Skeletal muscle cell (primary cell): ENCODE measurements at regions not wholly inside any gene's neighbourhood (a gene's known extent, or its start where the extent isn't known, plus 50 kb on each side); places are given as distances from the start of the nearest gene placed in this dataset.
"Not testable (repeated sequence)": the region's sequence is repeated elsewhere in the genome, so short reads cannot be mapped to it uniquely, and the experiment has no call there.

Experiments used
- DNase-seq: peaks from one replicate; pipeline ENCODE4 v3.0.0-alpha.2; 2010; ENCODE audit warnings: low read depth
- H3K4me3 ChIP-seq: 2 replicates; pipeline ENCODE4 v1.5.1; 2011; ENCODE audit warnings: low read depth, mild to moderate bottlenecking, control low read depth, low read length, moderate library complexity

DNA sequence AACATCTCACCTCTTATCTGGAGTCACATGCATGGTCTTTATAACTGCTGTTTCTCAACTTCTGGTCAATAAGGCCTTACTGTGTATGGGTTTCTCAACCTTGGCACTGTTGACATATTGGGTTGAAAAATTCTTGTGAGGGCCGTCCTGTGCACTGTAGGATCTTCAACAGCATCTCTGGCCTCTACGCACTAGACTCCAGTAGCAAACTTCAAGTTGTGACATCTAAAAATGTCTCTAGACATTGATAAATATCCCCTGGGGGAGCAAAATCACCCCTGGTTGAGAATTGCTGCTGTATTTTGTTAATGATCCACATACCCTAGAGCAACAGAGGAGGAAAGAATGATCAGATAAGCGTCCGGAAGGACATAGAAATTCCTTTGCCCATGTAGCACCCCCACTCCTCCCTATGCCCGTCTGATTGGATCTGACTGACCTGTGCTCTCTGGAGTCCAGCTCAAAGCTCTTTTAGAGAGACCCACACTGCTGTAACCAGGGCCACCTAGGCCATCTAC is 423.5 kb upstream of the ZMIZ1 start:
- no peak for DNase-seq
- H3K4me3 ChIP-seq = no peak overlapping the region

DNA sequence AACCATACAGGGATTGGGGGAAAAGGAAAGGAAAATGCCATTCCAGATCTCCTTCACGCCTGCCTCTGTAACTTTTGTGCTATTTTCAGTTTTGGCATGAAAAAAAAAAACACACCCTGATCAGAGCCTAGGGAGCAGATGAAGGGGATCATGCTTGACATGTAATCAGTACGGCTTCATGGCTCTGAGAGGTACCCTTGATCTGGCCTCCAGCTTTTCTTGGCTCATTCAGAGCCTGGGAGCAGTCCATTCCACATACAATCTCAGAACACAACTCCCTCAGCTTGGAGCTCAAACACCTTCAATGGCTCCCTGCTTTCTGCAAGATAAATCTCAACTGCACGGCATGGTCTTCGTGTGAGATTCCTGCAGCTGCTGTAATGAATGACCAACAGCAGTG is 422.8 kb upstream of the ZMIZ1 start:
- H3K4me3 ChIP-seq = no peak overlapping the region
- no peak for DNase-seq

DNA sequence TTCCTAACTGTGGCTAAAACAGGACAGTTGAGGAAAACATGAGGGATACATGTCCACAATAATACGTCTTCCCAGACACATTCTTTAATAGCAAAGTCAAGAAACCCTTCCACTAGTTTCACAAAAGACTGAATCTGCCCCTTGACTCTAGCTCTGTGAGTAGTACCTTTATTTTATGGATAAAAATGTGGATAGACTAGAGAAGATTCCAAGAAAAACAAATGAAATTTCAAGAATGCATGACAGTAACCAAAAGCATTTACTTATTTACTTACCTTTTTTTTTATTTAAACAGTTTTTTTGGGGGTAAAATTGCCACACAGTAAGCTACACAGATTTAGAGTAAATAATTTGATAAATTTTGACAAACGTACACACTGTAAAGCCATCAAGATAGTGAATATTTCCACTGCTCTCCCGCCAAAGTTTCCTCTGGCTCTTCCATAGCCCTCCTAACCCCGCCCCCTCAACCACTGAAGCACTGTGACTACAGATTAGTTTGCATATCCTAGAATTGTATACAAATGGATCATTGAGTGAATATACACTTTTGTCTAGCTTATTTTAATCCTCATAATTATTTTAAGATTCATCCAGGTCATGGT is 420.4 kb upstream of the ZMIZ1 start:
- no peak overlapping the region for H3K4me3 ChIP-seq
- no peak for DNase-seq

DNA sequence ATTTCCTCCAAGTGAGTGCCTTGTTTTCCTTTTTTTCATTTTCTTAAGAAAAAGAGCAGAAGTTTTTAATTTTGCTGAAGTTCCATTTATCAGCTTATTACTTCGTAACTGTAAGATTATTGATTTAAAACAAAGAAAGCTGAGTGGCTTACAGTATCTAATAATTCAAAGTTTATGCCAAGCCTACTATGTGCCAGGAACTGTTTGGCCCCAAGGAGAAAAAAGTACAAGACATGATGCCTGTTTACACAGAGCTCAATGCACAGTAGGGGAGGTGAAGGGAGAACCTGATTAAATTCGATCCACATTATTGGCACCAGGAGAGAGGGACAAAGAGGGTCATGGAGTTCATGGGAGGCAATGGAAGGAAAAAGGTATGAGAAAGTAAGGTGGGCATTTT is 419.3 kb upstream of the ZMIZ1 start:
- H3K4me3 ChIP-seq = no peak overlapping the region
- no peak for DNase-seq

DNA sequence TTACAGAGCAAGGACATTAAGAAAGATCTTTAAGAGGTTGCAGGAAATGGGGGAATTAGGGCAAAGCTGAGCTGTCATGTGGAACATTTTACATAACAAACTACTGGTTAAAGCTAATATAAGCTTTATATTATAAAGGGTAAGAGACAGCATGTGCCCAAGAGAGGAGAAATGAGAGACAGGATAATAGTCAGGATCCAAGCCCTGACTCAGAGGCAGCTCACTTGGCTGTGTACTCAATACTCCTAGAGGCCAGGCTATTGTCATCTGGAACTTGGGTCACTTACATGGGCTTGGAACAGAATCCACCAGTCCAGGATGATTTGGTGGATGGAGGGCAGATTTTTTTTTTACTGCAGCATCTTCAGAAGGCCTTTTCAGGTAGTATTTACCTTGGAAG is 418.6 kb upstream of the ZMIZ1 start:
- no peak overlapping the region for H3K4me3 ChIP-seq
- no peak for DNase-seq

DNA sequence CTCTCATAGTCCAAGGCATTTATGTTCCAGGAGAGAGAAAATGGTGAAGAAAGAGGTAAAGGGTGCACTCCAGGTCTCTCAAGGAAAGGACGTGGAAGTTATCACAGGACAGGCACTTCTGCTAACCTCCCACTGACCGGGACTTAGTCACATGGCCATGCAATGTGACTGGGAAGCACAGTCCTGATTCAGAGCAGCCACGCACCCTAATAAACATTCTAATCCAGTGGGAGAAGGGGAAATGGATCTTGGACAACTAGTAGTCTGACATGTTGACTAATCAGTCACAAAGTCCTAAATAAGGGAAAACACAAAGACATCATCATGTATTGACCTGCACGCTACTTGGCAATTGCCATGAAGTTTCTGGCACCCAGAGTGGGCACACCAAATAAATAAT is 417.5 kb upstream of the ZMIZ1 start:
- DNase-seq = no peak
- no peak overlapping the region for H3K4me3 ChIP-seq

DNA sequence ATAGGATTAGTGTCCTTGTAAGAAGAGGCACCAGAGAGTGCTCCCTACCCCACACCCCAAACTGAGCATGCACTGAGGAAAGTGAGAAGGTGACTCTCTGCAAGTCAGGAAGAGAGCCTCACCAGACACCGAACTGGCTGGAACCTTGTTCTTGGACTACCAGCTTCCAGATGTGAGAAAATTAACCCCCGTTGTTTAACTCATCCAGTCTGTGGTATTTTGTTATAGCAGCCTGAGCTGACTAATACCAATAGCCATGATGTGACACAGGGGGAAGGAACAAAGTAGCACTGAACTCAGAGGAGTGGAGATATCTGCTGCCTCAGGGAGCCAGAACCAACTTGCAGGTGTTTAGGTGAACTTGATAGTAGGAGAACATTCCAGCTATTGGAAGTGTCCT is 415.2 kb upstream of the ZMIZ1 start:
- no peak overlapping the region for H3K4me3 ChIP-seq
- no peak for DNase-seq

DNA sequence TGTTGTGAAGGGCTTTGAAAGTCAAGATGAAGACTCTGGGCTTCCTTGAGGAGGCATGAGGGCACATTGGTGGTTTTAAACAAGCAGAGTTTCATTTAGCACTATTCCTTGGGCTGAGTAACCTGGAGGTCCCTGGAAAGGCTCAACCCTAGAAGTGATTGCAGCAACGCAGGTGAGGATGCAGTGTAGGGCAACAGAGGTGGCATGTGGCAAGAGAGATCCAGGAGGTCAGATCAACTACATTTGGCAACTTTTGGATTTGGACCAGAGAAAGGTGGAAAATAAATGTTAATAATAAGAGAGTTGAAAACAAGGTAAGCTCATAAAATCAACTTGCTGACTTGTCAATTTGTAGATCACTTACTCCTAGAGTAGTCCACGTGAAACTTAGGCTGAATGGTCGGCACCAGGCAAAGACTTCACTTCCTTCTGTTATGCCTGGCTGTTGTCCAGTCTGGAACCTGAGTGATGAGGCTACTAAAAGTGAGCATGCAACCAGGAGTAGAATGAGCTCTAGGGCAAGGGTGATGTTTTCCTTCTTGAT is 414.6 kb upstream of the ZMIZ1 start:
- no peak overlapping the region for H3K4me3 ChIP-seq
- DNase-seq = no peak

DNA sequence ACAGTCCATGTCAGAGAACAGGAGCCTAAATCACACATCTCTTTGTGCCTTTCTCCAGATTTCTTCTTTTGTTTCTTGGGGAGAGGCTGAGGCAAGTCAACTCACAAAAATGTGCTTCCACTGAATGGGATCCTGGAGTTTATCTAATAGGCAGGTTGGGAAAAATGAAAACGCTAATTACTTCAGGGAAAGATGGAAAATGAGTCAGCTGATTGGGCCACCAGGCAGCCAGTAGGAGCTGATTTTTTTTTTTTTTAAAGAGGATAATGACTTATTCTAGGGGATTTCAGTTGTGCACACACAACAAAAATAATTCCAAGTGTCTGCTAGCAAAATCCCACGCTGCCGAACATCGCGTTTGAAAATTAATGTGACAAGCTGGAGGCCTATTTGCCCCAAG is 412.8 kb upstream of the ZMIZ1 start:
- DNase-seq = no peak
- H3K4me3 ChIP-seq = no peak overlapping the region

DNA sequence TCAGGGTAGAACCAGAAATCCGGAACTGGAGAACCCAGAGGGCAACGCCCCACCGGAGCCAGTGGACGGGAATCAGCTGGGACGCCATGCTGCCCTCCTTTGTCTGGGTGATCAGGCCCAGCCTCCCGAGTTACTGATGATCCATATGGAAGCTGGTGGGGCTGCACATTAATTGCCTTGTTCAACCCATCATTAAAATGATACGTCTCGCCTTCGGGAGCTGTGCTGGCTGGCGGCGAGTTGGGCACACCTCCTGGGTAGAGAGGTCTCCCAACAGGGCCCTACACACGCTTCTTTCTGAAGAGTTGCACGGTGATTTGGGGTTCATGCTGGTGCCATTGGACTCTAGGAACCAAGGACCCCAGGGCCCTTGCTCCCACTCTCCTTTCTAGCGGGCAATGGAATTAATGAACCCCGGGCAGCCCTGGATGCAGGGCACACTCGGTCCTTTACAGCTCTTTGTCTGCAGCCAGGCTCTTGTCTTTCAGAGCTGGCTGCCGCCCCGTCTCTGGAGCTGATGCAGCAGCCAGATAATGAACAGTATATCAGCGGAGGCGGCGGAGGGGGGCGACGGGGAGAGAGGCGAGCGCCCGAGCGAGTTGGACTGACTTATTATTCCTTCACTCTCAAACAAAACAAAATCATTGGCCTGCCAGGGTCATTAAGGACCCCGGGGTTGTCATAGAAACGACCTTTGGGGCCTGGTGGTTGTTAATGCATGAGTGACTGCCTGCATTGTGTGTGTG is 412.2 kb upstream of the ZMIZ1 start:
- no peak for DNase-seq
- no peak overlapping the region for H3K4me3 ChIP-seq

DNA sequence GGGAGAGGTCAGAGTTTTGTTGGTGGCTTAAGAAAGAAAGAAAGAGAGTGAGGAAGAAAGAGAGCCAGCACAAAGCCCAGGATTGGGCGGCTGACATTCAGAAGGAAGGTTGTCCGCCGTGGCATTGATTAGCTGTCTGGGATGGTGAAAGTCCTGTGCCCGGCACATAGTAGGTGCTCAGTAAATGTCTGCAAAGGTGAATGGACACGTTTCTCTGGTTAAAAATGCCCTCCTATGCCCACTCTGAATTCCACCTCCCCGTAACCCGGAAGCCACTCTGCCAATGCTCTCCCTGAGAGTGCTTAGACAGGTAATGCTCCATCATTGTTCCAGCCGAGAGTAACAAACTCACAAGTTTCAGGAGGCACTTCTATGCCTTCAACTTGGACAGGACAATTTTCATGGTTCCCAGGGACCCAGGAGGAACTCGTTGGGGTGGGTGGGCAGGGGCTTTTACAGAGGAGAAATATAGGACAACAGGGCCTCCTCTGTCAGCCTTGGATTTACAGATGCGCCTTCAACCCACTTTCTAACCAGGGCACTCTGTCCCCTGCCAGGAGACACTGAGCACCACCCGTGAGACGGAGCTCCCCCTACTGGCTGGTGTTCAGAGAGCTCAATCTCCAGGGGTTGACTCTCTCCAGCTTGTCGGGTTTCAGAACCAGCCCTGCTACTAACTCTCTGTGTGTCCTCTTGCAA is 411.5 kb upstream of the ZMIZ1 start:
- no peak for DNase-seq

DNA sequence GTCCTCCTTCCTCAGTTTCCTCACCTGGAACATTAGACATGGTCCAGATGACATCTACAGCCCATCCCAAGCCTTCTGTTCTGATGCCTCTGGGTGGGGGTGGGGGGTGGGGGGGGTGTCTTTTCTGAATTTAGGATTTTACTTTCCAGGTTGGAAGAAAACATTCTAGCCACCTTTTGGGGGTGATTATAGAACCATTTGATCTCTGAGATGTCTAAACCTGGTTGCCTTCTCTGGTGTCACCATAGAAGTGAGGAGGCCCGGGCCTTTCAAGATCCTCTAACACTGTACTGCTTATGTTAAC is 411.0 kb upstream of the ZMIZ1 start:
- H3K4me3 ChIP-seq = no peak overlapping the region
- no peak for DNase-seq

More for the DNA sequence above, 411.5 kb upstream of the ZMIZ1 start:
- no peak overlapping the region for H3K4me3 ChIP-seq

DNA sequence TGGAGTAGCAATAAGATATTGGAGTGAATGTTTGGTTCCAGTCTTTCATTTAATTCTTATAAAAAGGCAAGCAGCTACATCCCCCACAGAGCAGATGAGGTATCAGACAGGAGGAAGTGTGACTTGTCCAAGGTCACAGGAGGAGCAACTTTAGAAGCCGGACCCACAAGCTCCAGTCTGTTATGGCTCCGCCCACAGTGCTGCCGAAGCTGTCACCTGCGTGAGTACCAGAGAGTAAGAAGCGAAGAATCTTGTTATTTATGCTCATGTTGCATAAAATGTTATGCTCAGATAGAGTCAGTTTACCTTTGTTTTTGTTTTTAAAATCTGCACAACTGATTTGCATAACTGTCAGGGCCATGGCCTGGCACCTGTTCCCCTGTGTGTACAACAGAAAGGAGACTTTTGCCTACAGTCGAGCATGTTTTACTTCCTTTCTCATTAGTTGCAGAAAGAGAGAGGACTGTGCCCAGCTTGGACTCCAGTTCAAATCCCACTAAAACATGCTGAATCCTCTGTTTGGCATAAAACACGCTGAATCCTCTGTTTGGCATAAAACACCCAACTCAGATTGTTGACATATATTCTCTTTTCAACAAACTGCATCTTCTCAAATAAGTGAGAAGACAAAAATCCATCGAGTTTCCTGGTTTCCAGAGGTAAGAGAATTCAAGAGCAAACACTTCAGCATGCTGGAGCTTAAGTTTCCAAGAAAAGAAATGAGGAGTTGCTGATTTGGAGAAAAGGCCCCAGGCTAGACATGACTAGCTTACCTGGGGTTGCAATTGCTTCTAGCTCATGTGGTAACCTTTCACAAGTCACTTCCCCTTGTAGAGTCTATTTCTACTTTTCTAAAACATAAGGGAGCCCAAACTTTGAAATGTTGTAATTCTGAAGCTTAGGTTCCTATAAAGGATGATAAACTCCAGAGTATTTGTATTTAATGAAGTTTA is 409.8 kb upstream of the ZMIZ1 start:
- DNase-seq = no peak
- no peak overlapping the region for H3K4me3 ChIP-seq

DNA sequence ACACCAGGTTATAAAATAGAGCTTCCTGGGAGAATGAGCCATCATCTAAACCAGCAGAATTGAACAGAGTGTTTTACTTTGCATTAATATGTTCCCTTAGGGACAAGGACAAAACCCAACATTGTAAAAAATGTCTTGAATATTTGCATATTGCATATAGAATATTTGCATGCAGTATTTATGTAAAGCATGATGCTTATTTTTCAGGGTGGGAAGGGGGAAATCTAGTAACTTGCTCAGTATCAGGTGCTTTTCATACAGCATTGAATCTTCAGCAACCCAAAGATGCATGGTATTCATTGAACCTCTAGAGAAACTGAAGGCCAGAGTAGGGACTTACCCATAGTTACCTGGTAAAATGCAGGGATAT is 409.2 kb upstream of the ZMIZ1 start:
- H3K4me3 ChIP-seq = no peak overlapping the region
- DNase-seq = no peak

DNA sequence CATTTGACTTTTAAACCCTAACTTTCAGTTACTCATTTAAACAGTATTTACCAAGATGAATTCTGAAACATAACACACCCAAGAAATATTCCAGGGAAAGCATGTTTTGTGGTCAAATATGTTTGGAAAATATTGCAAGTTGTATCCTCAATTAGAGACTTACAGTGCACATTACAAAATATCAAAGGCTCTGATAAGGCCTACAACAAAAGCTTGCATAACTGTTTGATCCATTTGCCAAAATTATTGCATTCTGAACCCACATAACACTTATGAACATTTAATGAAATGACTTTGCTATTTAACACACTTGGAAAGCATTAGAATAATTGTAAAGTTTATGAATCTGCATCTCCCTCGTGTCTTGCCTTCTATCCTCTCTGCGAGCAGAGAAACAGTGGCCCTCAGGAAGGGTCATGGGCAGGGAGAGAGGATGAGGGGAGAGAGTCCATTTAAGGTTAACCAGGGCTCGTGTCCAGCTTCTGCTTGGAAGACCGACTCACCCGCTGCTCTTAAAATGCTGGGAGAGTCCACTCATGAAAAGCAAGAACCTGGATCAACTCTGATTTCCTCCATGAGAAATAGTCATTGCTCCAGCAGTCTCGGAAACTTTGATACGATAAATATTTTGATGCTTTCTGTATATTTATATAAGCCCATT is 408.2 kb upstream of the ZMIZ1 start:
- DNase-seq = no peak
- H3K4me3 ChIP-seq = no peak overlapping the region

DNA sequence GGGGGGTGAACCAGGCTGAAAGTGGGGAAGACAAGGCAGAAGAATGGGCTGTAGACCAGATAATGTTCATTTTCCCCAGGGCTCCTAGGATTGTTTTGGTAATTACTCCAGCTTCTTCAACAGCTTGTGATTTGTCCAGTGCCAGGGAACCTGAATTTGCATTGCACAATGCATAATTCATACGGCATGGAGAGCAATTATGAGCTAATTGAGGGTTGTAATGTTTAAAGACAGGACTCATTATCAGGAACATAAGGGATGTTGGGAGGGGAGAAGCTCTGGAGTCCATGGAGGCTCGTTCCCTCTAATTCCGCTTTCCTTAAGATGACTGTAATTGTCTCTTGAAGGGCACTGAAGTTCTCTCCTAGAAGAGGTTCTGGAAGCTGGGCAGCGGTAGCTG is 405.0 kb upstream of the ZMIZ1 start:
- DNase-seq = no peak
- no peak overlapping the region for H3K4me3 ChIP-seq

DNA sequence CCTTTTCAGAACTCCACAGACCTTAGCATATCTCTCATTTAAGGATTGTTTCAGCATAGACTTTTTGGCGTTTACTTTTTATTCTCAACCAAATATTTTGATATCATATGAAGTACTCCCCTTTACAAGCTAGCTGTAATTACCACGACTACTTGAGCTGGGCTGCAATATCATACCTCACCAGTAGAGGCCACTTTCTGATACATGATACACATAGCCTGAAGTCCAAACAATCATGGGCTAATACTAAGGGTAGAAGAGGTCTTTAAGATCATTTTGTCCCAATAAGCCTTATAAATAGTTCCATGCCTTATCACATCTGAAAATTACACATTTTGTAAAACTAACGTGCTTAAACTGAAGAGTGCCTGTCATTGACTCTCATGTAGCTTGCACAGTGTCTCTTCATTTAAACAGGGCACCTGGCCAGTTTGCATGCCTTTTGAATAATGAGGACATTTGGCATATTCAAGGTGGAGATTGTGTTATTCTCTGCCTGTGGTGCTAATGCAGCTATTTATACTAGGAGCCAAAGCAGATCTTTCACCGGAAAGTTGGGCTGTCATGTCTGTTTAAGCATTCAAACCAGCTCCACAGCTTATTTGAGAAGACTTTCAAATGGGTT is 403.7 kb upstream of the ZMIZ1 start:
- H3K4me3 ChIP-seq = no peak overlapping the region
- no peak for DNase-seq

DNA sequence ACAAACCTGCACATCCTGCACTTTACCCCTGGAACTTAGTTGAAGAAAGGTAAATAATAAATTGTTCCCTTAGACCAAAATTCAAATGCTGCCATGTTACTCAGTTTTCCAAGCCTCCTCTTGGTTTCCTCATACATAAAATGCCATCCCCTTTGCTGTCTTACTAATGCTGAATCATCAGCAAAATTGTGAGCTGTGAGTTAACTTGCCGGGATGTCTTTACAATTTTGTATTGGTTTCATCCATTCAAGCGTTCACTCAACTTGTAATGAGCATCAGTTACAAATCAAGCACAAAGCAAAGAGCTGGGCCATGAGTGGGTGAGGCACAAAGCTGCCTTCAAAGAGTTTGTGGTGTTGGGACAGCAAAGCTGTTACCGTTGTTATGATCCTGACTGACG is 395.8 kb upstream of the ZMIZ1 start:
- DNase-seq = no peak
- no peak overlapping the region for H3K4me3 ChIP-seq

DNA sequence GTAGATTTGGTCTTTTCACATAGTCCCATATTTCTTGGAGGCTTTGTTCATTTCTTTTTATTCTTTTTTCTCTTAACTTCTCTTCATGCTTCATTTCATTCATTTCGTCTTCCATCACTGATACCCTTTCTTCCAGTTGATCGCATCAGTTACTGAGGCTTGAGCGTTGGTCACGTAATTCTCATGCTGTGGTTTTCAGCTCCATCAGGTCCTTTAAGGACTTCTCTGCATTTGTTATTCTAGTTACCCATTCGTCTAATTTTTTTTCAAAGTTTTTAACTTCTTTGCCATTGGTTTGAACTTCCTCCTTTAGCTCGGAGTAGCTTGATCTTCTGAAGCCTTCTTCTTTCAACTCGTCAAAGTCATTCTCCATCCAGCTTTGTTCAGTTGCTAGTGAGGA is 387.6 kb upstream of the ZMIZ1 start:
- not testable (repeated sequence) for DNase-seq, H3K4me3 ChIP-seq
